ENCODE measurements at regions not wholly inside any gene's neighbourhood (a gene's known extent, or its start where the extent isn't known, plus 50 kb on each side); places are given as distances from the start of the nearest gene placed in this dataset.
"Not testable (repeated sequence)": the region's sequence is repeated elsewhere in the genome, so short reads cannot be mapped to it uniquely, and the experiment has no call there.

GRCh38 chr7:114173170-114173890 is 241.3 kb upstream of the FOXP2 start:
- TF ChIP-seq, protein P1, sequence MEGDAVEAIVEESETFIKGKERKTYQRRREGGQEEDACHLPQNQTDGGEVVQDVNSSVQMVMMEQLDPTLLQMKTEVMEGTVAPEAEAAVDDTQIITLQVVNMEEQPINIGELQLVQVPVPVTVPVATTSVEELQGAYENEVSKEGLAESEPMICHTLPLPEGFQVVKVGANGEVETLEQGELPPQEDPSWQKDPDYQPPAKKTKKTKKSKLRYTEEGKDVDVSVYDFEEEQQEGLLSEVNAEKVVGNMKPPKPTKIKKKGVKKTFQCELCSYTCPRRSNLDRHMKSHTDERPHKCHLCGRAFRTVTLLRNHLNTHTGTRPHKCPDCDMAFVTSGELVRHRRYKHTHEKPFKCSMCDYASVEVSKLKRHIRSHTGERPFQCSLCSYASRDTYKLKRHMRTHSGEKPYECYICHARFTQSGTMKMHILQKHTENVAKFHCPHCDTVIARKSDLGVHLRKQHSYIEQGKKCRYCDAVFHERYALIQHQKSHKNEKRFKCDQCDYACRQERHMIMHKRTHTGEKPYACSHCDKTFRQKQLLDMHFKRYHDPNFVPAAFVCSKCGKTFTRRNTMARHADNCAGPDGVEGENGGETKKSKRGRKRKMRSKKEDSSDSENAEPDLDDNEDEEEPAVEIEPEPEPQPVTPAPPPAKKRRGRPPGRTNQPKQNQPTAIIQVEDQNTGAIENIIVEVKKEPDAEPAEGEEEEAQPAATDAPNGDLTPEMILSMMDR (IDR thresholded peaks at IDR 0.05; ENCODE audit: insufficient read depth, low read depth, low read length) = no peak
- H3K4me3 ChIP-seq (ENCODE audit: low read depth, low read length) = no peak overlapping the region
- no peak for DNase-seq (ENCODE audit: low read depth)

- not testable (repeated sequence) for H3K4me3 ChIP-seq (ENCODE audit: low read depth, low read length)
These were observed 245.2 kb upstream of the FOXP2 start for GRCh38 chr7:114169389-114169788.

GRCh38 chr7:114160925-114161324 is 242.1 kb upstream of the PPP1R3A start:
- TF ChIP-seq, protein P1 (IDR thresholded peaks at IDR 0.05; ENCODE audit: insufficient read depth, low read depth, low read length) = no peak
- DNase-seq (ENCODE audit: low read depth) = no peak
- H3K4me3 ChIP-seq (ENCODE audit: low read depth, low read length) = no peak overlapping the region

More at GRCh38 chr7:114169389-114169788, 245.2 kb upstream of the FOXP2 start:
- DNase-seq (ENCODE audit: low read depth) = not testable (repeated sequence)

GRCh38 chr7:114158854-114159253 is 240.0 kb upstream of the PPP1R3A start:
- TF ChIP-seq, protein P1 (IDR thresholded peaks at IDR 0.05; ENCODE audit: insufficient read depth, low read depth, low read length) = no peak
- DNase-seq (ENCODE audit: low read depth) = no peak
- no peak overlapping the region for H3K4me3 ChIP-seq (ENCODE audit: low read depth, low read length)

DNA sequence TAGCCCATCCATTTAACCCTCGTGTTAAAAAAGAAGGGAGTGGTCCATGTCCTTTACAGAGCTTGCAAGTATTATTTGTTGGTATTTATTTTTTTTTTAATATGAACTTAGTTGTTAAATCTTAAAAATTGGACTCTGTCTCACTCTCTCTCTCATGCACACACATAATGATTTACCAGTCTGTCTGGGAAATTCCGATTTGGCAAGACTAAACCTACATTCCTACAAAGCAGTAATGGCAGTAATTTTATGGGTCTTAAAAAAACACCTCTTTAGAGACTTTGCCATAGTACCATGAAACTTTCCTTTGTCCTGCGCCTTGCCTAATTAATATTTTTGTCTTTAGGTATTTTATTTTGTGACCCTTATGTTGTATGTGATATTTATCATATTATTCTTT is 239.5 kb upstream of the PPP1R3A start:
- no peak overlapping the region for H3K4me3 ChIP-seq (ENCODE audit: low read depth, low read length)
- TF ChIP-seq, protein P1 (IDR thresholded peaks at IDR 0.05; ENCODE audit: insufficient read depth, low read depth, low read length) = no peak
- no peak for DNase-seq (ENCODE audit: low read depth)

DNA sequence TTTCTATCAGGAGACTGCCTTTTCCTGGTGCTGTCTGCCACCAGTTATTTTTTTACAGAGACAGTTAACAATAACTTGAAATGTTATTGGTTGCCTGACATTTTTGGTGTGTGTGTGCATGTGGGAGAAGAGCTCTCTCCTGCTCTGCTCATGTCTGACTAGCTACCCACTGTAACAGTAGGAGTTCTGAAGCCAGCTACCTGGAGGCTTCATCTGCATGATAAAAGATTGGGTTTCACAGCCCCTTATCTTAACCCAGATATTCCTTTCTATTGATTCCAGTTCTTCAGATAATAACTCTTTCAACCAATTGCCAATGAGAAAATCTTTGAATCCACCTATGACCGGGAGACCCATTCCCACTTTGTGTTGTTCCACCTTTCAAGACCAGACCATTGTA is 237.4 kb upstream of the PPP1R3A start:
- no peak for DNase-seq (ENCODE audit: low read depth)
- TF ChIP-seq, protein P1 (IDR thresholded peaks at IDR 0.05; ENCODE audit: insufficient read depth, low read depth, low read length) = no peak
- H3K4me3 ChIP-seq (ENCODE audit: low read depth, low read length) = no peak overlapping the region

DNA sequence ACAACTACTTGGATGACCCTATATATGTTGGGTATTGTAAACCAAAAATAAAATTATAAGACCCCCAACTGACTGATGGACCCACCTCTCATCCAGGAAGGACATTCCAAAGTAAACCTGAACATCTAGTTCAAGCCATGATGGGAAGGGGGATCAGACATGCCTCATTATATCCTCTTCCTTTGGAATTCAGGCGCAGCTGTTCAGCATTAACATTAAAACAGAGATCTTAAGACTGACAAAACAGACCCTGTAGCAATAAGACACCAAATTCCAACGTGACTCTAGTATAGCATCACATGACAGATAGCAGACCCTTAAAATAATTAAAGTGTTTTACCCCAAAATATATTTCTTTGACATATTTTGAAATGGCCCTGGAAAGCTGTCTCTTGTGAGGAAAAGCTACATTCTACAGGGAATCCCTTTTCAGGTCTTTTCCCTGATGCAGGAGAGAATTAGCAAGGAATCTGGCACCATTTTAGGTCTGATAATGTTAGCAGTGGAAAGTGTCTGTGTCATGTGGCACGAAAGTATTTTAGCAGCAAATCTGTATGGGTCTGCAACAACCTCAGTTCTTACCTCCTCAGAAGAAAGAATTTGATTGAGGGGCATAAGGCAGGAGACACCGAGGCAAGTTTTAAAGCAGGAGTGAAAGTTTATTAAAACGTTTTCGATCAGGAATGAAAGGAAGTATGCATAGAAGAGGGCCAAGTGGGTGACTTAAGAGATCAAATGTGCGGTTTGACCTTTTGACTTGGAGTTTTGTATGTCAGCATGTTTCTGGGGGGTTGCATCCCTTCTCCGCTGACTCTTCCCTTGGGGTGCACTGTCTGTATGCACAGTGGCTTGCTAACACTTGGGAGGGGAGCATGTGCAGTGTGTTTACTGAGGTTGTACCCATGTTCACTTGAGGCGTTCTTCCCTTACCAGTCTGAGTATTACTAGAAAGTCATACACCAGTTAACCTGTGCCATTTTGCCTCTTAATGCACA is 236.6 kb upstream of the PPP1R3A start:
- H3K4me3 ChIP-seq (ENCODE audit: low read depth, low read length) = no peak overlapping the region
- no peak for DNase-seq (ENCODE audit: low read depth)
- TF ChIP-seq, protein P1 (IDR thresholded peaks at IDR 0.05; ENCODE audit: insufficient read depth, low read depth, low read length) = no peak
